ENCODE measurements at regions not wholly inside any gene's neighbourhood (a gene's known extent, or its start where the extent isn't known, plus 50 kb on each side); places are given as distances from the start of the nearest gene placed in this dataset.
"Not testable (repeated sequence)": the region's sequence is repeated elsewhere in the genome, so short reads cannot be mapped to it uniquely, and the experiment has no call there.

DNA sequence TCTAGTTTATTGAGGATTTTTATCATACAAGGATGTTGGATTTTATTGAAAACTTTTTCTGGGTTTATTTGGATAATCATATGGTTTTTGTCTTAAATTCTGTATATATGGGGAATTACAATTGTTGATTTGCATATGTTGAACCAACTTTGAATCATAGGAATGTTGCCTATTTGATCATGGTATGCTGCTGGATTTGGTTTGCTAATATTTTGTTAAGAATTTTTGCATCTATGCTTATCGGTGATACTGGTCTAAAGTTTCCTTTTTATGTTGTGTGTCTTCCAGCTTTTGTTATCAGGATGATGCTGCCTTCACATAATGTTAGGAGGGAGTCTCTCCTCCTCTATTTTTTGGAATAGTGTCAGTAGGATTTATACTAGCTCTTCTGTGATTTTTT lies 745.0 kb downstream of the PRELID2 start:
- no peak for DNase-seq (ENCODE audit: low spot score)

GRCh38 chr5:145084834-145085233 lies 750.3 kb downstream of the PRELID2 start:
- DNase-seq (ENCODE audit: low spot score) = no peak

DNA sequence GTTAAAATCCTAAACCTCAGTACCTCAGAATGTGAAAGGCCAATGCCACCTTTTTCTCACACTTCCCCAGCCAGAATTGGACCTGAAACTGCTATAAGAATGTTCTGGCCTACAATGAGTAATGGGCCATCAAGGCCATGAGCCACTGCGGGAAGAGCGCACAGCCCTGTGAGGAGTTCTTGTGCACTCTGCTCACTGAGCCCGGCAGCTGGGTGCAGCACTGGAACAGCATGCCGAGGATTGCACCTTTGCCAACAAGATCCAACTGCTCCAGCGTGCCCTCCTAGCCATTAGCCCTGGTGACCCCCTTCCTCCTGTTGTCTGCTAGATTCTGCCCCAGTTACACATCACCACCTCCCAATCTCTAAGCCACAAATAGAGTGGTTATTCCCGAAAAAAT lies 758.1 kb downstream of the PRELID2 start:
- DNase-seq (ENCODE audit: low spot score) = no peak

GRCh38 chr5:145076040-145076439 lies 759.1 kb downstream of the PRELID2 start:
- DNase-seq (ENCODE audit: low spot score) = no peak

DNA sequence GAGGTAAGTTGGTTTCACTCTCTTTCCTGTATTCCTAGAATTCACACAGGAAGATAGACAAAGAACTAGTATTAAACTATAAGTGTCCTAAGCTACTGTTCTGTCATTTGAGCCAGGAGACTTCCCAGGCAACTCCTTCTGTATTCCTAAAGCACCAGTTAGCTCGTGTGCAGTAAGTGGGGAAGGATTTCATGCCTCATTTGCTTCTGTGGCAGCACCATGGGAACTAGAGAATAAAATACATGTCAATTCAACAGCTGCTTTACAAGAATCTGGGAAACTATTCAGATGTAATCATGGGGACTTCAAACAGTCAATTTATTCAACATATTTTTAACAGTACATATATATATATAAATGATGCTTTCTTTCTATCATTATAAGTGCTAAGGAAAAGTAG lies 762.3 kb downstream of the PRELID2 start:
- DNase-seq (ENCODE audit: low spot score) = no peak

DNA sequence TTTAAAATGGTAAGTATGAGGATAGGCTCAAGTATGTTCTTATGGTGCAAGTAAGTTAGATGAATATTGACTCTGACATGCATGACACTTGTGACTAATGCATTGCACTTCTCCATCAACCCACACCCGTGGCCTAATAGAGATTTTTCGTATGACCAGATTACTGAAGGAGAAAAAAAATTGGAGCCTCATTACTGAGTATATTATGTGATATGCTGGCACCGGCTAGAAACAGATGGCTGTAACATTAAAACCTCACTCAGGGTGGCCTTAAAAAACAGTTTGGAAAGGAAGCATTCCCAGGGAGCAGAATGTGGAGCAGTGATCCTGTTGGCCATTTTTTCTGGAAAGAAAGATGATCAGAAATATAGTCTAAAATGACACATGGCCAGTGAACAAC lies 766.4 kb downstream of the PRELID2 start:
- no peak for DNase-seq (ENCODE audit: low spot score)

DNA sequence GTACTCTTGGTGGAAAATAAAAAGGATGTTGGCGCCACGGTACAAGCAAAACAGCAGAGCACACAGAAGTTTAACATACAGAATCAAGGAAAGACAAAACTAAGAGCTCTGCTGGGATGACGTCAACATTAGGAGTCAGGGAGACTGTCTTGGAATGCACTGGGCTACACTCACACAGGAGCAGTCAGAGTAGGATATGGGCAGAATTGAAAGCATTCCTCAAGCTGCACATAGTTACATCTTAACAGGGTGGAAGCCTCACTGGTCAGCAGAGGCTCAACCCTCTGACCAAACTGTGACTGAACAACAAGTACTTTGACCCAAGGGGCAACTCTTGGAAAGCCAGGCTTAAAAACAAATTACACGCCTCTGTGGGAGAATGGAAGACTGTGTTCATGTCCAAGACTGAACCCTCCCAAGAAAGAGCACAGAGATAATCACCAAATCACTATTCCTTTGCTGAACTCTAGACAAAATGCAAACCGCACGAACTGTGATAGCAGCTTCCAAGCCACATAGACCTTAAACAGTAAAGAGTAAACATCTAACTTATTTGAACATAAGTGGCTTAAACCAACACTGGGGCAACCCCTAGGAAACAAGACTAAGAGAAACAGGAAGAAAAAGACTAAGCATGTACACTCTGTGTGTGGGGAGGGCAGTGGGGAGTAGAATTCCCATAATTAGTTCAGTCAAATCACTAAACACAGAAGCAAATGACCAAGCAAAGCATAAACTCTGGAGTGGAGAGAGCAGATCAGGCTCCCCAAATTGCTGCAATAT lies 772.7 kb downstream of the PRELID2 start:
- DNase-seq (ENCODE audit: low spot score) = no peak

GRCh38 chr5:145056800-145057199 lies 778.3 kb downstream of the PRELID2 start:
- DNase-seq (ENCODE audit: low spot score) = no peak

DNA sequence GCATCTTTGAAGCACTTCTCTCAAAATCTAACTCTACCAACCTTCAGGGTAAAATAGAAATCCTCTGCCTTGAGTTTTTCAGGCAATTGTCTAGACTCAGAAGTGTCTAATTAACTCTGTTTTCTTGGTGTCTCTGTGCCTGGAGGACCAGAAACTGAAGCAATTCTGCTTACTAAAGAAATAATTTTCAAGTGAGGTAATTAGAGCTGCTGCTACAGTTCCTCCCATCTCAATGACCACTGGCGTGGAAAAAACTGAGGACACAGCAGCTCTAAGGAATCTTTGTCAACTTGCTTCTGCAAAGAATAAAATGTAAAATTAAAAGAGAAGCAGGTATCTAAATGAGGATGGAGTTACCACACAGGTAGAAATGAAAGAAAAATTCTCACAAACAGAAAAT lies 785.0 kb downstream of the PRELID2 start:
- DNase-seq (ENCODE audit: low spot score) = no peak

DNA sequence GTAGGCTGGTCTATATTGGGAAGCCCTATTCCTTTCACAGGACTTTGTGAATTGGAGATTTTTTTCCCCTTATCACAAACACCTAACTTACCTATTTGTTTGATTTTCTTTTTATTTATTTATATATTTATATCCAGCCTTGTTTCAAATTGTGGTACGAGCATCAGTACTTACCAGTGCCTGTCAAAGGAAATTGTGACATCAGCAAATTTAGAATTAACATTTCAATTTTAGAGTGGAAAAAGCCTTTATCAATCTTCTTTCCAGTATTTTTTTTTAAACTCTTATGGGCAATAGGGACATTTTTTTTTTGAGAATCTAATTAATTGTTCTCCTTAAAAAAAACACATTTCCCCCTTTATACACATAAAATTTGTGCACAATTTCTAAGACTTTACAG lies 790.2 kb downstream of the PRELID2 start:
- DNase-seq (ENCODE audit: low spot score) = no peak

DNA sequence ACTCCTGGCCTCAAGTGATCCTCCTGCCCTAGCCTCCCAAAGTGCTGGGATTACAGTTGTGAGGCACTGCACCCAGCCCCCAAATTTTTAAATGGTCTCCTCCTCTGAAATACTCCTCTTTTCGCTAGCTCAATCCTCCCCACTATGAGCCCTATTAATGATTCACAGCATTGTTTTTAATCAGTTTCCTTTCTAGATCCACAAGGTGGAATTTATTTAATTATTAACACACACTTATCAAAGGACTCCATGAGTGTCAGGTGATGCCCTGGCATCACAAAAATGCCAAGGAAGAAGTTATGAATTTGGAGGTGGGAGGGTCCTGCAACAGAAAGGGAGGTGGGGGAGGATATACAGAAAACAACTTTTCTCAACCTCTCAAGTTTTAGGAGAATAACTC lies 806.5 kb downstream of the PRELID2 start:
- DNase-seq (ENCODE audit: low spot score) = no peak

DNA sequence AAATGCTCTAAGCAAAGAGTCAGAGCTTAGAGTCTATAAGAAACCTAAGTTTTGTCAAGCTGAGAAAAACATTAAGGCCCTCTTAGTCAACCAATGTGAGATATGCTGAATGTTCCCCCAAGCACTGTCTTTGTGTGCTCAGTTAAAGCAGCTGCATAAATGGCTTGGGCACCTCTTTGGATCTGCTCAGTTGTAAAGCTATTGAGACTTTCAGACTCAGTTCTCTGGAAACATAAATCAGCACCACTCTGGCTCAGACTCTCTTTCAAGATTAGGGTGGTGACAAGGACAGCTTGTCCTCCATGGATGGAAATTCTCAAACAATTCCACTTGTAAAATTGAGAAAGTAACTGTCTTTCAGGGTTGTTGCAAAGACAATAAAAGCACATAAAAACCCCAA lies 807.9 kb downstream of the PRELID2 start:
- no peak for DNase-seq (ENCODE audit: low spot score)

GRCh38 chr5:145025775-145026174 lies 809.4 kb downstream of the PRELID2 start:
- DNase-seq (ENCODE audit: low spot score) = no peak

GRCh38 chr5:145015146-145015545 lies 820.0 kb downstream of the PRELID2 start:
- no peak for DNase-seq (ENCODE audit: low spot score)

GRCh38 chr5:145014109-145014508 lies 821.0 kb downstream of the PRELID2 start:
- DNase-seq (ENCODE audit: low spot score) = no peak

- DNase-seq (ENCODE audit: low spot score) = no peak
These were observed 824.3 kb downstream of the PRELID2 start for GRCh38 chr5:145010834-145011233.

- no peak for DNase-seq (ENCODE audit: low spot score)
These were observed 826.1 kb downstream of the PRELID2 start for GRCh38 chr5:145008876-145009530.

DNA sequence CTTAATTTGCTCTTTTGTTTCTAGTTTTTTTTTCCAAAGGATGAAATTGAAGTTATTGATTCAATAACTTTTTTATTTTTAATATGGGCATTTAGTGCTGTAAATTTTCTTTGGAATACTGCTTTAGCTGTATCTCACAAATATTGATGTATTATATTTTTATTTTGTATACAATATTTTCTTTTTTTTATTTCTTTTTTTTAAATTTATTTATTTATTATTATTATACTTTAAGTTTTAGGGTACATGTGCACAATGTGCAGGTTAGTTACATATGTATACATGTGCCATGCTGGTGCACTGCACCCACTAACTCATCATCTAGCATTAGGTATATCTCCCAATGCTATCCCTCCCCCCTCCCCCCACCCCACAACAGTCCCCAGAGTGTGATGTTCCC lies 823.7 kb downstream of the KCTD16 start:
- DNase-seq (ENCODE audit: low spot score) = not testable (repeated sequence)

DNA sequence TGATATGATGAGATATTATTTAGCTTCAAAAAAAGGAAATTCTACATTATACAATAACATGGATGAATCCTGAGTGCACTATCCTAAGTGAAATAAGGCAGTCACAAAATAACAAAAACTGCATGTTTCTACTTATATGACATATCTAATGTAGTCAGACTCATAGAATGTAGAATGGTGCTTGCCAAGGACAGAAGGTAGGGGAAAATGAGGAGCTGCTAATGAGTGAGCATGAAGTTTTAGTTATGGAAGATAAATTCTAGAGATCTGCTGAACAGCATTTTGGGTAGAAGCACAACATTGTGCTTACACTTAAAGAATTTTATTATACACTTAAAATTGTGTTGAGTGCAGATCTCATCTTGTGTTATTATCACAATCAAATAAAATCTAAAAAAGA lies 812.4 kb downstream of the KCTD16 start:
- DNase-seq (ENCODE audit: low spot score) = no peak

GRCh38 chr5:144979516-144980264 lies 809.0 kb downstream of the KCTD16 start:
- DNase-seq (ENCODE audit: low spot score) = no peak

DNA sequence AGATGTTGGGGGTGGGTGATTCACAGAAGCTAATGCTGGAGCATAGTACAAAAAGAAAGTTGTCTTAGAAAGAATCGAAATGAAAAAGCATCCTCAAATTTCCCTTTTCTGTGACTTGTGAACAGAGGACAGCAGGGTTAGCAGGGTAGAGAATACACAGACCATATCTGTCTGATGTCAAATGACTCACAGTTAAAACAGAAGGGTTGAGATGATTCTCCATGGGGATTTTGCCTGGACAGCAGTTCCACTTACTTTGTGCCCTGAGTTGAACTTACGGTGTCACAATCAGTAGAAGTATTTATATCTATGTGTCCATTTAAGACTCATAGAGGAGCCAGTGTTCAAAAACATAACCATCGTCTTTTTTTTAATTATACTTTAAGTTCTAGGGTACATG lies 801.6 kb downstream of the KCTD16 start:
- DNase-seq (ENCODE audit: low spot score) = no peak

GRCh38 chr5:144971108-144971850 lies 800.6 kb downstream of the KCTD16 start:
- no peak for DNase-seq (ENCODE audit: low spot score)

Data from CD4-positive, alpha-beta T cell treated with Interleukin-15 for 4 hours (primary cell).